Bronchial epithelial cell (primary cell): ENCODE measurements at regions not wholly inside any gene's neighbourhood (a gene's known extent, or its start where the extent isn't known, plus 50 kb on each side); places are given as distances from the start of the nearest gene placed in this dataset.

Source experiments
- DNase-seq: peaks from one replicate; pipeline ENCODE4 v3.0.0-alpha.2; 2010; ENCODE audit warnings: low read depth
- FAIRE-seq: peaks from 2 replicates; lab custom pipeline; 2011; peaks lifted over from hg19 to GRCh38; lab: Jason Lieb, UNC
- H3K27me3 ChIP-seq: 2 replicates; pipeline ENCODE4 v1.5.1; 2011; ENCODE audit warnings: low read length; ENCODE audit not compliant: control insufficient read depth, insufficient read depth
- H3K36me3 ChIP-seq: 2 replicates; pipeline ENCODE4 v1.5.1; 2011; ENCODE audit warnings: low read length; ENCODE audit not compliant: control insufficient read depth, insufficient read depth
- H3K4me3 ChIP-seq: 2 replicates; pipeline ENCODE4 v1.5.1; 2011; ENCODE audit warnings: mild to moderate bottlenecking, low read depth, low read length, control low read depth
- TF ChIP-seq, protein P1 (sequence below): IDR thresholded peaks from 2 replicates; pipeline ENCODE4 v1.5.1; 2011; ENCODE audit warnings: mild to moderate bottlenecking, moderate library complexity, low read length, control low read depth, inconsistent platforms; ENCODE audit not compliant: insufficient read depth, severe bottlenecking

DNA sequence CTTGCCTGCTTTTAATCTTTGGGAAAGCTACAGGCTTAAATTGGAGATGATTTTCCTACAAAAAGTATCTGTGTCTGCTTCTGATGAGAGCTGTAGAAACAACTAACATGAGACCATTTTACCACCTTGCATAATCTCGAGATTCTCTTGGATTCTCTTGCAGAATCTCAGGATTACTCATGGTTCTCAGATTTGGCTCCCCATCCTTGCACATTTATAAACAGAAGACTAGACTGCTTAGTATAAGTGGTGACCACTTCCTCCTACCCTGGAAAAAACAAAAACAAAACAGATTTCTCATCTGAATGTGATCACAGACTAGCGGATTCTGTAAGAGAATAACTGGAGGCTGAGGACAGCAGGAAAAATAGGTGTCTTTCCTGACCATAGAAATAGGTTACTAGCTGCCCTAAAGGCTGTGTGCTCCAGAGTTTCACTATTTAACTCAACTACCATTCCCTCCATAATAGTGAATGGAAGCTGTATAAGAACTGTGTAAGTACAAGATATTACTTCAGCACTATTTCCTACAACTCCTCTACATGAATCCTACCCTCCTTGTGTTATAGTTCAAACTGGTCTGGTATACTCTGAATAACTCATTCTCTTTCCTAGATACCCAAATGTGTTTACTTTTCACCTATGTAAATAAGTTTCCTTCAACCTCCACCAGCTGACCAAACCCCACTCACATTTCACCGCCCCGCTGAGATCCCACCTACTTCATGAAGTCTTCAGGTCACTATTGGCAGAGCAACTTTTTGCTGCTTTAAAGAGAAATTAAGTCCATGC lies 122.2 kb upstream of the C2CD4B start:
- TF ChIP-seq, protein P1, sequence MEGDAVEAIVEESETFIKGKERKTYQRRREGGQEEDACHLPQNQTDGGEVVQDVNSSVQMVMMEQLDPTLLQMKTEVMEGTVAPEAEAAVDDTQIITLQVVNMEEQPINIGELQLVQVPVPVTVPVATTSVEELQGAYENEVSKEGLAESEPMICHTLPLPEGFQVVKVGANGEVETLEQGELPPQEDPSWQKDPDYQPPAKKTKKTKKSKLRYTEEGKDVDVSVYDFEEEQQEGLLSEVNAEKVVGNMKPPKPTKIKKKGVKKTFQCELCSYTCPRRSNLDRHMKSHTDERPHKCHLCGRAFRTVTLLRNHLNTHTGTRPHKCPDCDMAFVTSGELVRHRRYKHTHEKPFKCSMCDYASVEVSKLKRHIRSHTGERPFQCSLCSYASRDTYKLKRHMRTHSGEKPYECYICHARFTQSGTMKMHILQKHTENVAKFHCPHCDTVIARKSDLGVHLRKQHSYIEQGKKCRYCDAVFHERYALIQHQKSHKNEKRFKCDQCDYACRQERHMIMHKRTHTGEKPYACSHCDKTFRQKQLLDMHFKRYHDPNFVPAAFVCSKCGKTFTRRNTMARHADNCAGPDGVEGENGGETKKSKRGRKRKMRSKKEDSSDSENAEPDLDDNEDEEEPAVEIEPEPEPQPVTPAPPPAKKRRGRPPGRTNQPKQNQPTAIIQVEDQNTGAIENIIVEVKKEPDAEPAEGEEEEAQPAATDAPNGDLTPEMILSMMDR = no peak
- no peak for FAIRE-seq
- Histone ChIP-seq H3K4me3 (no peak overlapping the region), H3K36me3 (no peaks in the 10 kb centered on the region), H3K27me3 (no peaks in the 10 kb centered on the region)
- DNase-seq = no peak

DNA sequence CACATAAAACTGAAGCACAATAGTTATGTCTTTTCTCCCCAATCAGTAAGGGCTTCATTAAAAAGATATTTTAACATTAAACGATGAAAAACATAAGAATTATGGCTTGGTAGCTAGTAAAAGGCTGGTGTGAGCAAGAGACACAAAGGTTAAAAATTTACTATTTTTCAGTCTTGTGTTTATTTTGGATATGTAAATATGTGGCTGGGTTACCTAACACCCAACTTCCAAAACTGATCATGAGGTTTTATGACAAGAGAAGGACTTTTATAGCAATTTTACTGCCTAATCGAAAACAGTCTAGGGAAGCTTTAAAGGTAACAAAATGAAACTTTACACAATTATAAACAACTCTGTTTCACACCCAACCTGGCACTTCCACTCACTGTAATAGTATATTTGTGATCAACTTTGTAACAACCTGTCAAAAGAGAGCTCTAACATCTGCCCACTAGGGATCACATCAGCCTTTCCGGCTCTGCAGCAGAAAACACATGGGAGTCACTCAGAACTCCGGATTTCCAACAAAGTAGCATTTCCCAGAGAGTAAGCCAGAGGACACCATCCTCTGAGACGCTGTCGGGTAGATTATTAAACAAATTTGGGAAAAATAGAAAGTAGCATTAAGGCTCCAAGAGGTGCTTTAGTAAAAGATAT lies 123.4 kb upstream of the C2CD4B start:
- DNase-seq (no peak), FAIRE-seq (no peak)
- Histone ChIP-seq H3K4me3 (no peak overlapping the region), H3K36me3 (no peaks in the 10 kb centered on the region), H3K27me3 (no peaks in the 10 kb centered on the region)
- TF ChIP-seq, protein P1 = no peak

DNA sequence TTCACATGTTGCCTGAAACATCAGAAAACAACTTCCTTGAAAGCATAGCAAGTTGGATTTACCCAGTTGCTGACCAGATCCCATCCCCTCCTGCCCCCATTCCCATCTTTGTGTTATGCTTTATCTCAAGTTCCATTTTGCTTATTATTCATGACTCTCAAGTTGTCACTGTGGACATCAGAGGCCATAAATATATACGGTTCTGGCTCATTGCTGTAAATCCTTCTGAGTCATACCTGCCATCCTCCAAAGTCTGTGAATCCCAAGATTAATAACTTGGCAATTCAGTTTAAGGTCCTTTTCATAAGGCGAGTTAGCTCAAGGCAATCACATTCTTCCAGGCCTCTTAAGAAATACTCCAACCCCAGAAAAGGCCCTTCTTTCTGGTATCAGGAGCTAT lies 126.2 kb upstream of the C2CD4B start:
- H3K36me3 ChIP-seq = no peaks in the 10 kb centered on the region
- TF ChIP-seq, protein P1 = no peak
- DNase-seq = no peak
- H3K27me3 ChIP-seq = no peaks in the 10 kb centered on the region
- no peak for FAIRE-seq
- no peak overlapping the region for H3K4me3 ChIP-seq

DNA sequence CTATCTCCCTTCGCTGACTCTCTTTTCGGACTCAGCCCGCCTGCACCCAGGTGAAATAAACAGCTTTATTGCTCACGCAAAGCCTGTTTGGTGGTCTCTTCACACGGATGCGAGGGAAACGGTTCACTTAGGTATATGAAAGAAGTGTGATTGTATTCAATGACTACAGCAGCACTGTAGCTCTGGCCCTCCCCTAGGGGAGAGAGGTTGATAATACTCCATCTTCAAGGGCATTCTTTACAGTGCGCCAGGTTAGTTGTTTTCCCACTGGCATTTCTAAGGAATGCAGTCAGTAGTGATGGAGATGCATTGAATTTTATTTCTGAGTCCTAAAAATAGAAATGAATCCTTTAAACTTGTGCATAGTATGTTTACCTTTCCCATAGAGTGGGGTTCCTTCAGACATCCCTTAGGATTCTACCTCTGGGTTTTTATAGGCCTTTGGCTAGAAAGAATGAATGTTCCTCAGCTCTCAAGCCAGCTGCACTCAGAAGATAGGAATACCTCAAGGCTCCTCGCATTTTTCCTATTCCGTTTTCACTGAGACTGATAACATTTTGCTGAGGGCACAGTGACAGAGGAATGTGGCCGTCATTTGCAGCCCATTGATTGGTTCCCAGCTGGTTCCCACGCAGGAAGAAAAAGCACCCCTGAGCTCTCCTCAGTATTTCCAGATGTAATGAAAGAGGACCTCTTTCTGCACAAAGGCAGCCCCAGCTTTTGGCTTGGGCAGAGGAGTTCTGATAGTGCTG lies 131.8 kb upstream of the C2CD4B start:
- FAIRE-seq (no peak), DNase-seq (no peak)
- H3K36me3 ChIP-seq = no peaks in the 10 kb centered on the region
- H3K4me3 ChIP-seq = no peak overlapping the region
- no peaks in the 10 kb centered on the region for H3K27me3 ChIP-seq
- TF ChIP-seq, protein P1 = no peak

DNA sequence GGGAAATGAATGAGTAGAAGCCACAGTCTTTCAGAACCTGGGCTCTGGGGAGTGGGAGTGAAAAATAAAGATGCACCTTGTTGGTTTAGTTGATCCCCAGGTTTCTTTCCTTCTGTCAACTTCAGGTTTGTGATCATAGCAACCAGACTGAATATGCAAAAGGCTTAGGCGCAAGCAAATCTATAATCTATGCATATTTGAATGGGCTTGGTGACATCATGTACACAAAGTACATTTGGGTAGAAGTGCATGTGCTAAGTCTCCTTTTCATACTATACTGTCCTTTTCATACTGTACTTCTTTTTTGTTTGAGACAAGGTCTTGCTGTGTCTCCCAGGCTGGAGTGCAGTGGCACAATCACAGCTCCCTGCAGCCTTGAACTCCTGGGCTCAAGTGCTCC lies 132.4 kb upstream of the C2CD4B start:
- no peak for DNase-seq
- H3K36me3 ChIP-seq = no peaks in the 10 kb centered on the region
- no peak for FAIRE-seq
- TF ChIP-seq, protein P1 = no peak
- no peak overlapping the region for H3K4me3 ChIP-seq
- no peaks in the 10 kb centered on the region for H3K27me3 ChIP-seq
